ENCODE measurements at regions not wholly inside any gene's neighbourhood (a gene's known extent, or its start where the extent isn't known, plus 50 kb on each side); places are given as distances from the start of the nearest gene placed in this dataset.

- Histone ChIP-seq H3K36me3 (ENCODE audit: control insufficient read depth in 1 of 2, insufficient read depth in 2 of 2, low read length in 2 of 2) (peaks cover 2 to 3% of the 10 kb centered on the region in 2 experiments), H3K4me1 (ENCODE audit: control insufficient read depth in 1 of 2, insufficient read depth in 2 of 2, low read length in 2 of 2) (no peaks in the 10 kb centered on the region), H3K9ac (ENCODE audit: low read length) (no peak overlapping the region), H2BK5ac (ENCODE audit: low read depth, low read length, poor library complexity) (no peak overlapping the region), H4K8ac (ENCODE audit: low read depth, low read length) (no peak overlapping the region), H3K79me1 (ENCODE audit: low read length) (no peaks in the 10 kb centered on the region), H4K12ac (ENCODE audit: low read depth, low read length) (no peak overlapping the region), H2BK120ac (ENCODE audit: insufficient read depth, low read length, poor library complexity) (no peak overlapping the region), H4K91ac (ENCODE audit: low read depth, low read length) (no peak overlapping the region), H3K23ac (ENCODE audit: low read length) (no peak overlapping the region), H3K79me2 (ENCODE audit: control insufficient read depth, insufficient read depth, low read length, poor library complexity) (no peaks in the 10 kb centered on the region), H3K27me3 (ENCODE audit: insufficient read depth, low read length) (no peaks in the 10 kb centered on the region), H3K4ac (ENCODE audit: low read depth, low read length) (no peak overlapping the region), H3K27ac (ENCODE audit: low read depth, low read length) (no peak overlapping the region), H3K9me3 (ENCODE audit: insufficient read depth, low read depth, low read length) (peaks cover 2% of the 10 kb centered on the region), H3K4me2 (ENCODE audit: low read length) (no peak overlapping the region), H2AFZ (ENCODE audit: insufficient read depth, low read length, poor library complexity) (no peak overlapping the region), H3K4me3 (ENCODE audit: low read depth, low read length) (no peak overlapping the region), H3K14ac (ENCODE audit: low read length) (no peak overlapping the region), H3K18ac (ENCODE audit: low read length) (no peak overlapping the region), H2BK12ac (ENCODE audit: low read length) (no peak overlapping the region), H2AK5ac (ENCODE audit: low read length) (no peak overlapping the region)
- no peak for DNase-seq
Measured at GRCh38 chr16:27633721-27634120, 83.8 kb downstream of the KATNIP start.

DNA sequence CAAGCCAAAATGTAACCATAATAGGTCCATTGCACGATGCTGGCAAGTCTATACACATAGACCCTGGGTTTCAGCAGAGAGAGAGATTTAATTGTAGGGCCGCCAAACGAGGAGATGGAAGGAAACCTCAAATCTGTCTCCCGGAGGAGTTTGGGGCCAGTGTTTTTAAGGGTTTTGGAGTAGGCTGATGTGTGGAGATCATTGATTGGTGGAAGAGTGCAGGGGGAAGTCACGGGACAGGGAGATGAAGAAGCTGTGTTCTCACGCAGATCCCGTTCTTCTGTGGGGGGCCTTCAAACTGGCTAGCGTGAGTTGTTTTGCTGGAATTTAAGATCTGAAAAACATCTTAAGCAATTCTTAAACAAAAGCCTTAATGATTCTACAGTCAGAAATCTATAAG is 84.8 kb downstream of the KATNIP start:
- H2BK5ac ChIP-seq (ENCODE audit: low read depth, low read length, poor library complexity) = no peak overlapping the region
- no peak overlapping the region for H3K27ac ChIP-seq (ENCODE audit: low read depth, low read length)
- no peak overlapping the region for H3K4me3 ChIP-seq (ENCODE audit: low read depth, low read length)
- no peak overlapping the region for H2BK120ac ChIP-seq (ENCODE audit: insufficient read depth, low read length, poor library complexity)
- no peak for DNase-seq
- H3K23ac ChIP-seq (ENCODE audit: low read length) = no peak overlapping the region
- H4K91ac ChIP-seq (ENCODE audit: low read depth, low read length) = no peak overlapping the region
- WGBS (ENCODE audit: extremely low coverage, insufficient coverage, insufficient read length) = no CpG with 5 or more reads among the region's 8 CpGs
- no peak overlapping the region for H4K8ac ChIP-seq (ENCODE audit: low read depth, low read length)
- no peak overlapping the region for H2AFZ ChIP-seq (ENCODE audit: insufficient read depth, low read length, poor library complexity)
- H3K18ac ChIP-seq (ENCODE audit: low read length) = no peak overlapping the region
- H3K14ac ChIP-seq (ENCODE audit: low read length) = no peak overlapping the region
- H3K4ac ChIP-seq (ENCODE audit: low read depth, low read length) = no peak overlapping the region
- H3K4me2 ChIP-seq (ENCODE audit: low read length) = no peak overlapping the region
- H3K4me1 ChIP-seq (ENCODE audit: control insufficient read depth in 1 of 2, insufficient read depth in 2 of 2, low read length in 2 of 2) = no peaks in the 10 kb centered on the region
- no peaks in the 10 kb centered on the region for H3K27me3 ChIP-seq (ENCODE audit: insufficient read depth, low read length)
- no peaks in the 10 kb centered on the region for H3K79me2 ChIP-seq (ENCODE audit: control insufficient read depth, insufficient read depth, low read length, poor library complexity)
- no peak overlapping the region for H4K12ac ChIP-seq (ENCODE audit: low read depth, low read length)
- H3K9ac ChIP-seq (ENCODE audit: low read length) = no peak overlapping the region
- H3K9me3 ChIP-seq (ENCODE audit: insufficient read depth, low read depth, low read length) = peaks cover 2% of the 10 kb centered on the region
- H2AK5ac ChIP-seq (ENCODE audit: low read length) = no peak overlapping the region
- H3K36me3 ChIP-seq (ENCODE audit: control insufficient read depth in 1 of 2, insufficient read depth in 2 of 2, low read length in 2 of 2) = peaks cover 2 to 3% of the 10 kb centered on the region in 2 experiments
- no peak overlapping the region for H2BK12ac ChIP-seq (ENCODE audit: low read length)
- no peaks in the 10 kb centered on the region for H3K79me1 ChIP-seq (ENCODE audit: low read length)

DNA sequence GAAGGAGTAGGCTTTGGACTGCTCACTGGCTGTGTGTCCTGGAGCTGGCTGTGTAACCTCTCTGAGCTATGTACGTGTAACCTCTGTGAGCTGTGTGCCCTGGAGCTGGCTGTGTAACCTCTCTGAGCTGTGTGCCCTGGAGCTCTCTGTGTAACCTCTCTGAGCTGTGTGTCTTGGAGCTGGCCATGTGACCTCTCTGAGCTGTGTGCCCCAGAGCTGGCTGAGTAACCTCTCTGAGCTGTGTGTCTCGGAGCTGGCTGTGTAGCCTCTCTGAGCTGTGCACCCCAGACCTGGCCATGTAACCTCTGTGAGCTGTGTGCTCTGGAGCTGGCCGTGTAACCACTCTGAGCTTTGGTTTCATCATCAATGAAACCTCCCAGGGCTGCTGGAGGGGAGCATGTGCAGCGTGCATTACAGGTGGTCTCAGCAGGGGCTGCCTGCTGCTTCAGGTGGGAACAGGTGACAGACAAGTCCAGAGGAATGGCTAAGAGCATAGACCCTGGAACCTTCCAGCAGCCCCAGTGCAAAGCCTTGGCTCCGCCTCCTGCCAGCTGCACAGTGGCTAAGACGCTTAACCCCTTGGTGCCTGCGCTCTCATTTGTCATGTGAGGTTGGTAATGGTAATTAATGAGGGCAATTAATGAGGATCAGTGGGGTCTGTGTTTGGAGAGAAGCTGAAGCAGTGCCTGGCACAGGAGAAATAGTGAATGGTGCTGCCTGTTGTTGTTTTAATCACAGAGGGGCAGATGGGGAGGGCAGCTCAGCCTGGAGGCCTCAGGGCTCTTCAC is 86.7 kb downstream of the KATNIP start:
- Histone ChIP-seq H2BK5ac (ENCODE audit: low read depth, low read length, poor library complexity) (no peak overlapping the region), H2BK12ac (ENCODE audit: low read length) (no peak overlapping the region), H3K4ac (ENCODE audit: low read depth, low read length) (no peak overlapping the region), H3K36me3 (ENCODE audit: control insufficient read depth in 1 of 2, insufficient read depth in 2 of 2, low read length in 2 of 2) (peaks cover 0 to 3% of the 10 kb centered on the region in 2 experiments), H2AK5ac (ENCODE audit: low read length) (no peak overlapping the region), H3K79me2 (ENCODE audit: control insufficient read depth, insufficient read depth, low read length, poor library complexity) (no peaks in the 10 kb centered on the region), H3K18ac (ENCODE audit: low read length) (no peak overlapping the region), H2AFZ (ENCODE audit: insufficient read depth, low read length, poor library complexity) (no peak overlapping the region), H4K12ac (ENCODE audit: low read depth, low read length) (no peak overlapping the region), H3K79me1 (ENCODE audit: low read length) (no peaks in the 10 kb centered on the region), H3K4me3 (ENCODE audit: low read depth, low read length) (no peak overlapping the region), H3K4me1 (ENCODE audit: control insufficient read depth in 1 of 2, insufficient read depth in 2 of 2, low read length in 2 of 2) (no peaks in the 10 kb centered on the region), H2BK120ac (ENCODE audit: insufficient read depth, low read length, poor library complexity) (no peak overlapping the region), H3K9me3 (ENCODE audit: insufficient read depth, low read depth, low read length) (peaks cover 2% of the 10 kb centered on the region), H3K9ac (ENCODE audit: low read length) (no peak overlapping the region), H3K27me3 (ENCODE audit: insufficient read depth, low read length) (no peaks in the 10 kb centered on the region), H3K23ac (ENCODE audit: low read length) (no peak overlapping the region), H3K14ac (ENCODE audit: low read length) (no peak overlapping the region), H4K91ac (ENCODE audit: low read depth, low read length) (no peak overlapping the region), H4K8ac (ENCODE audit: low read depth, low read length) (no peak overlapping the region), H3K27ac (ENCODE audit: low read depth, low read length) (no peak overlapping the region), H3K4me2 (ENCODE audit: low read length) (no peak overlapping the region)
- no CpG with 5 or more reads among the region's 7 CpGs for WGBS (ENCODE audit: extremely low coverage, insufficient coverage, insufficient read length)
- DNase-seq = peak; percentile 60 to 74

- H4K91ac ChIP-seq (ENCODE audit: low read depth, low read length) = no peak overlapping the region
- WGBS (ENCODE audit: extremely low coverage, insufficient coverage, insufficient read length) = no CpG with 5 or more reads among the region's 15 CpGs
Measured at GRCh38 chr16:27638833-27639560, 89.1 kb downstream of the KATNIP start.

More at GRCh38 chr16:27638833-27639560, 89.1 kb downstream of the KATNIP start:
- Histone ChIP-seq H3K79me1 (ENCODE audit: low read length) (no peaks in the 10 kb centered on the region), H3K79me2 (ENCODE audit: control insufficient read depth, insufficient read depth, low read length, poor library complexity) (no peaks in the 10 kb centered on the region), H4K8ac (ENCODE audit: low read depth, low read length) (no peak overlapping the region), H3K9me3 (ENCODE audit: insufficient read depth, low read depth, low read length) (peaks cover 2% of the 10 kb centered on the region), H3K4me1 (ENCODE audit: control insufficient read depth in 1 of 2, insufficient read depth in 2 of 2, low read length in 2 of 2) (no peaks in the 10 kb centered on the region), H2BK12ac (ENCODE audit: low read length) (no peak overlapping the region), H2BK5ac (ENCODE audit: low read depth, low read length, poor library complexity) (no peak overlapping the region), H3K4ac (ENCODE audit: low read depth, low read length) (no peak overlapping the region), H3K4me2 (ENCODE audit: low read length) (no peak overlapping the region), H2BK120ac (ENCODE audit: insufficient read depth, low read length, poor library complexity) (no peak overlapping the region), H3K27ac (ENCODE audit: low read depth, low read length) (no peak overlapping the region), H2AK5ac (ENCODE audit: low read length) (no peak overlapping the region), H3K27me3 (ENCODE audit: insufficient read depth, low read length) (no peaks in the 10 kb centered on the region), H3K36me3 (ENCODE audit: control insufficient read depth in 1 of 2, insufficient read depth in 2 of 2, low read length in 2 of 2) (peaks cover 0 to 3% of the 10 kb centered on the region in 2 experiments), H4K12ac (ENCODE audit: low read depth, low read length) (no peak overlapping the region), H3K4me3 (ENCODE audit: low read depth, low read length) (no peak overlapping the region), H3K14ac (ENCODE audit: low read length) (no peak overlapping the region), H3K9ac (ENCODE audit: low read length) (no peak overlapping the region), H3K23ac (ENCODE audit: low read length) (no peak overlapping the region), H2AFZ (ENCODE audit: insufficient read depth, low read length, poor library complexity) (no peak overlapping the region), H3K18ac (ENCODE audit: low read length) (no peak overlapping the region)
- DNase-seq = no peak
